ENCODE measurements at regions not wholly inside any gene's neighbourhood (a gene's known extent, or its start where the extent isn't known, plus 50 kb on each side); places are given as distances from the start of the nearest gene placed in this dataset.

- TF ChIP-seq ETS1 (IDR thresholded peaks at IDR 0.05), result no peak
- TF ChIP-seq POLR2AphosphoS5 (IDR thresholded peaks at IDR 0.05; ENCODE audit: low read depth), result no peak
- TF ChIP-seq EZH2phosphoT487 (IDR thresholded peaks at IDR 0.05; ENCODE audit: unreplicated experiment), result no peak
Observed at GRCh38 chr16:5472552-5472951, 375.0 kb upstream of the EEF2KMT start (continued).

GRCh38 chr16:5468488-5468887 lies 370.9 kb upstream of the EEF2KMT start:
- Mint-ChIP-seq H3K4me1 (peaks cover 13% of the 10 kb centered on the region), H3K4me3 (no peak overlapping the region), H3K9me3 (no peaks in the 10 kb centered on the region; the same call in 2 of the 3 replicates), H3K27me3 (ENCODE audit: insufficient read depth, low read depth, poor library complexity) (peaks cover 4% of the 10 kb centered on the region), H3K27ac (no peak overlapping the region), H3K36me3 (ENCODE audit: low read depth) (no peaks in the 10 kb centered on the region; the same call in 2 of the 3 replicates)
- Histone ChIP-seq H3K79me2 (replicated peaks; ENCODE audit: insufficient read depth) (no peaks in the 10 kb centered on the region), H2AFZ (no peak overlapping the region), H3K4me2 (no peak overlapping the region), H3K9me2 (ENCODE audit: insufficient read depth) (no peaks in the 10 kb centered on the region), H3K27me3 (ENCODE audit: insufficient read depth) (no peaks in the 10 kb centered on the region), H3F3A (replicated peaks; ENCODE audit: low read depth) (no peaks in the 10 kb centered on the region), H3K4me1 (ENCODE audit: insufficient read depth) (no peaks in the 10 kb centered on the region), H3K27ac (ENCODE audit: low read depth) (no peak overlapping the region), H3K36me3 (ENCODE audit: insufficient read depth) (no peaks in the 10 kb centered on the region), H4K20me1 (replicated peaks; ENCODE audit: insufficient read depth) (no peaks in the 10 kb centered on the region), H3K4me3 (no peak overlapping the region)
- no peak for DNase-seq (ENCODE audit: low spot score)
- ATAC-seq, result no peak
- TF ChIP-seq JUNB (IDR thresholded peaks at IDR 0.05; ENCODE audit: unreplicated experiment) (no peak), ZNF114 (CRISPR knock-in tag; IDR thresholded peaks at IDR 0.05) (no peak), CREB1 (CRISPR knock-in tag; IDR thresholded peaks at IDR 0.05; ENCODE audit: low read depth) (no peak), ZNF331 (CRISPR knock-in tag; IDR thresholded peaks at IDR 0.05; ENCODE audit: low read depth) (no peak)

GRCh38 chr16:5467552-5467951 lies 370.0 kb upstream of the EEF2KMT start:
- no peak overlapping the region for H3K27ac ChIP-seq (ENCODE audit: low read depth)
- H3K27me3 Mint-ChIP-seq (ENCODE audit: insufficient read depth, low read depth, poor library complexity), result peaks cover 4% of the 10 kb centered on the region
- no peaks in the 10 kb centered on the region for H3K36me3 ChIP-seq (ENCODE audit: insufficient read depth)
- no peak overlapping the region for H2AFZ ChIP-seq
- H3K27ac Mint-ChIP-seq, result no peak overlapping the region
- H3K4me3 ChIP-seq, result no peak overlapping the region
- H3K36me3 Mint-ChIP-seq (ENCODE audit: low read depth), result no peaks in the 10 kb centered on the region; the same call in 2 of the 3 replicates
- H3K79me2 ChIP-seq (replicated peaks; ENCODE audit: insufficient read depth), result no peaks in the 10 kb centered on the region
- no peak overlapping the region for H3K4me2 ChIP-seq
- no peak for TF ChIP-seq ZNF114 (CRISPR knock-in tag; IDR thresholded peaks at IDR 0.05)
- TF ChIP-seq ZNF331 (CRISPR knock-in tag; IDR thresholded peaks at IDR 0.05; ENCODE audit: low read depth), result no peak
- TF ChIP-seq STAT1 (IDR thresholded peaks at IDR 0.05; ENCODE audit: unreplicated experiment), result no peak
- no peak for TF ChIP-seq ETS1 (IDR thresholded peaks at IDR 0.05)
- no peaks in the 10 kb centered on the region for H3K9me2 ChIP-seq (ENCODE audit: insufficient read depth)
- no peaks in the 10 kb centered on the region for H3F3A ChIP-seq (replicated peaks; ENCODE audit: low read depth)
- no peak overlapping the region for H3K4me3 Mint-ChIP-seq
- no peaks in the 10 kb centered on the region for H4K20me1 ChIP-seq (replicated peaks; ENCODE audit: insufficient read depth)
- no peaks in the 10 kb centered on the region for H3K4me1 ChIP-seq (ENCODE audit: insufficient read depth)
- DNase-seq (ENCODE audit: low spot score) (no peak), ATAC-seq (no peak)
- H3K9me3 Mint-ChIP-seq, result no peaks in the 10 kb centered on the region; the same call in 2 of the 3 replicates
- H3K27me3 ChIP-seq (ENCODE audit: insufficient read depth), result no peaks in the 10 kb centered on the region
- peaks cover 12% of the 10 kb centered on the region for H3K4me1 Mint-ChIP-seq
